Chondrocyte (in vitro differentiated cells): ENCODE measurements at regions not wholly inside any gene's neighbourhood (a gene's known extent, or its start where the extent isn't known, plus 50 kb on each side); places are given as distances from the start of the nearest gene placed in this dataset.
A peak's percentile ranks its signal among the peaks of the same experiment; 100 is the strongest.

ENCODE experiments used
- DNase-seq: peaks from one replicate; pipeline ENCODE4 v3.0.0; 2021; ENCODE audit warnings: mixed read lengths, low spot score
- H3K27ac Mint-ChIP-seq: one replicate; pipeline ENCODE4 v1.8.0; 2021; ENCODE audit warnings: mild to moderate bottlenecking, moderate library complexity, mixed read lengths; ENCODE audit not compliant: unreplicated experiment
- H3K27me3 Mint-ChIP-seq: 2 replicates; pipeline ENCODE4 v1.8.0; 2021; ENCODE audit warnings: low read depth, mixed read lengths
- H3K36me3 Mint-ChIP-seq: 2 replicates; pipeline ENCODE4 v1.8.0; 2021; ENCODE audit warnings: low read depth, mixed read lengths
- H3K4me1 Mint-ChIP-seq: 2 replicates; pipeline ENCODE4 v1.8.0; 2021; ENCODE audit warnings: low read depth, mild to moderate bottlenecking, mixed read lengths
- H3K4me3 Mint-ChIP-seq: one replicate; pipeline ENCODE4 v1.8.0; 2021; ENCODE audit warnings: mild to moderate bottlenecking, moderate library complexity, mixed read lengths; ENCODE audit not compliant: unreplicated experiment
- H3K9me3 Mint-ChIP-seq: 2 replicates; pipeline ENCODE4 v1.8.0; 2021; ENCODE audit warnings: low read depth, mixed read lengths
- TF ChIP-seq, protein P1 (sequence below): fragments of 200-600 bp; sonication (generic); IDR thresholded peaks from 2 replicates; pipeline ENCODE4 v1.5.0; 2021; ENCODE audit warnings: antibody characterized with exemption, mild to moderate bottlenecking, moderate library complexity

DNA sequence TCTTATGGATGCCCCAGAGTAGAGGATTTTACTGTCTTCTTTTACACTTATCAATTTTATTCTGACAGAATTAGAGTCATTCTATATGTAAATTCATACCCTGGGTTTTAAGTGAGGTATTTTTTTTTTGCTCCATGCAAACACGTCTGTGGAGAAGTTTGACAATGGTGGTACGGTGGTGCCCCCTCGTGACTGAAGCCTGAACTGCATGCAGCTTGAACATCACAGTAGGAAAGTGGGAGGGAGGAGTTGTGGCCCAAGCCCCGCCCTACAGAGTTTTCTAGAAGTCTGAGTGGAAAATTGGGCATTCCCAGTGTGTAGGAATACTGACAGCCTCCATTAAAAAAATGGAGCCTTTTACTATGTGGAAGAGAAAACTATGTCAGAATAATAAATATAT, 73.3 kb upstream of the RAB40AL start:
- Mint-ChIP-seq H3K4me3 (no peak overlapping the region), H3K36me3 (peaks cover 2% of the 10 kb centered on the region), H3K9me3 (peaks cover 3% of the 10 kb centered on the region), H3K4me1 (no peaks in the 10 kb centered on the region), H3K27ac (no peak overlapping the region), H3K27me3 (no peaks in the 10 kb centered on the region)
- TF ChIP-seq, protein P1, sequence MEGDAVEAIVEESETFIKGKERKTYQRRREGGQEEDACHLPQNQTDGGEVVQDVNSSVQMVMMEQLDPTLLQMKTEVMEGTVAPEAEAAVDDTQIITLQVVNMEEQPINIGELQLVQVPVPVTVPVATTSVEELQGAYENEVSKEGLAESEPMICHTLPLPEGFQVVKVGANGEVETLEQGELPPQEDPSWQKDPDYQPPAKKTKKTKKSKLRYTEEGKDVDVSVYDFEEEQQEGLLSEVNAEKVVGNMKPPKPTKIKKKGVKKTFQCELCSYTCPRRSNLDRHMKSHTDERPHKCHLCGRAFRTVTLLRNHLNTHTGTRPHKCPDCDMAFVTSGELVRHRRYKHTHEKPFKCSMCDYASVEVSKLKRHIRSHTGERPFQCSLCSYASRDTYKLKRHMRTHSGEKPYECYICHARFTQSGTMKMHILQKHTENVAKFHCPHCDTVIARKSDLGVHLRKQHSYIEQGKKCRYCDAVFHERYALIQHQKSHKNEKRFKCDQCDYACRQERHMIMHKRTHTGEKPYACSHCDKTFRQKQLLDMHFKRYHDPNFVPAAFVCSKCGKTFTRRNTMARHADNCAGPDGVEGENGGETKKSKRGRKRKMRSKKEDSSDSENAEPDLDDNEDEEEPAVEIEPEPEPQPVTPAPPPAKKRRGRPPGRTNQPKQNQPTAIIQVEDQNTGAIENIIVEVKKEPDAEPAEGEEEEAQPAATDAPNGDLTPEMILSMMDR, result peak; percentile 88
- no peak for DNase-seq

DNA sequence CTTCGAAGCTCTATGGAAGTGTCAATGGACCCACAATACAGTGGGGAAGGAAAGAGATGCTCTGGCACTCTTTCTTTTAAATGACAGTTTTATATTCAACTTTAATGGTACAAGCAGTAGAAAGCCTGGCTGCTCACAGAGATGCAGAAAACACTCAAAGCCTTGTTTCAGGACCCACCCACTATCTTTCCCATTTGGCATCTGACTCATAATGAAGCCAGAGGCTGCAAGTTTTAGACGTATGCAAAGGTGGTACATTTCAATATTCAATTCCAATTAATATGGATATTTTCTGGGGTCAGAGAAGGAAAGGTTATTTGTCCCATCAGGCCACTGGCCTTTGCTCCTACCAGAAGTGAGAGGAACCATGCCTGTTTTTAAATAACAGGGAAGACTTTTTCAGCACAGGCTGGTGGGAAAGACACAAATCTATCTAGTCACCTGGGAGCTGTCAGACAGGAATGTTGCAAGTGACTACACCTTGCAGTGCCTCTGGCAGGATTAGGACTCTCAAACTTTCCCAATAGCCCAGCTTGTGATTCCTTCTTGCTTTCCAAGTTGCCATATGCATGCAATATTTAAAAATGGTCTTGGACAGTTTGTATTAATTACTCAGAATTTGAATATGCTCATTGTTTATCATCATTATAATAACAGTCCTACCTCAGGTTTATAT, 70.0 kb upstream of the RAB40AL start:
- TF ChIP-seq, protein P1, result no peak
- Mint-ChIP-seq H3K27me3 (no peaks in the 10 kb centered on the region), H3K27ac (no peak overlapping the region), H3K4me1 (no peaks in the 10 kb centered on the region), H3K9me3 (peaks cover 6% of the 10 kb centered on the region), H3K36me3 (peaks cover 2% of the 10 kb centered on the region), H3K4me3 (no peak overlapping the region)
- no peak for DNase-seq

DNA sequence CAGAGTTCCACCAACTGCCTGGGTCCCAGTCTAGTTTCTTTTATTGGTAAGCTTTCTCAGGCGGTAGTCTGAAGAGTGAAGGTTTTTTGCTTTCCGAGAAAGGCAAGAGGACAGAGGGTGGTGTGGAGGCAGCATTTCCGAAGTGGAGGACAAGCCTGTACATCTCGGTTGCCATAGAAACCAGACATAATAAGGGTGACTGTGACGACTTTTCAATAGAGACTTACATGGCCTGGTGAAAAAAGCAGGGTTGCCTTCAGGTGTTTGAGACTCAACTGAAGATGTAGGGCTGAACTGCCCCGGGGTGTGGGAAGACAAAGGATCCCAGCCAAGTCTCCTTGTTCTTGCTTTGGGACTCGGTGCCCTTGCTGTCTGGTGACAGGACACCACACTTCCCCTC, 53.6 kb upstream of the RAB40AL start:
- H3K27ac Mint-ChIP-seq, result no peak overlapping the region
- peaks cover 6% of the 10 kb centered on the region for H3K36me3 Mint-ChIP-seq
- no peaks in the 10 kb centered on the region for H3K4me1 Mint-ChIP-seq
- TF ChIP-seq, protein P1, result no peak
- peaks cover 5% of the 10 kb centered on the region for H3K9me3 Mint-ChIP-seq
- H3K27me3 Mint-ChIP-seq, result no peaks in the 10 kb centered on the region
- DNase-seq, result no peak
- H3K4me3 Mint-ChIP-seq, result no peak overlapping the region
